ENCODE measurements at regions not wholly inside any gene's neighbourhood (a gene's known extent, or its start where the extent isn't known, plus 50 kb on each side); places are given as distances from the start of the nearest gene placed in this dataset.

- ATAC-seq (no peak), DNase-seq (ENCODE audit: low read depth, low spot score) (no peak), FAIRE-seq (no peak)
- WGBS (ENCODE audit: insufficient coverage, insufficient replicate concordance, low lambda C conversion rate, missing lambda C conversion rate) = 4% methylated on average over 2 of the region's 2 CpGs
- Histone ChIP-seq H2AFZ (ENCODE audit: control insufficient read depth, low read depth, low read length) (no peak overlapping the region), H3K9ac (ENCODE audit: control insufficient read depth, insufficient read depth, low read length) (no peak overlapping the region), H3K27ac (ENCODE audit: control insufficient read depth, insufficient read depth) (no peak overlapping the region), H3K79me2 (ENCODE audit: control insufficient read depth, insufficient read depth, low read length) (no peaks in the 10 kb centered on the region), H3K4me3 (no peak overlapping the region), H3K4me1 (ENCODE audit: control insufficient read depth, insufficient read depth, low read length) (no peaks in the 10 kb centered on the region), H3K9me3 (replicated peaks; ENCODE audit: control insufficient read depth, insufficient read depth, low read length) (no peaks in the 10 kb centered on the region; the same call in 2 of the 3 replicates), H3K4me2 (ENCODE audit: control insufficient read depth, insufficient read depth) (no peak overlapping the region), H3K36me3 (ENCODE audit: control insufficient read depth in 2 of 2, insufficient read depth in 2 of 2, low read length in 1 of 2) (no peaks in the 10 kb centered on the region), H3K27me3 (replicated peaks in 1 of 2; ENCODE audit: control insufficient read depth in 2 of 2, insufficient read depth in 2 of 2, low read length in 1 of 2) (no peaks in the 10 kb centered on the region), H4K20me1 (ENCODE audit: control insufficient read depth, insufficient read depth) (no peaks in the 10 kb centered on the region)
- in situ Hi-C loops (cut with MboI) = no loop called here
- BruUV-seq (replicated peaks) = no TSS peak
- CTCF ChIA-PET = interaction anchor here (1.3 kb wide), 1 partner anchor 9 kb away, joined by 5 read pairs; no protein-coding TSS in a partner anchor
- intact Hi-C loops (cut with micrococcal nuclease; ENCODE audit: unreplicated experiment) = no loop called here
- no peak for TF ChIP-seq MTA2 (IDR thresholded peaks at IDR 0.05; ENCODE audit: low read depth)
- TF ChIP-seq ZNF384 (IDR thresholded peaks at IDR 0.05; ENCODE audit: borderline replicate concordance, low read depth, low read length) = no peak
- no peak for TF ChIP-seq ZNF622 (IDR thresholded peaks at IDR 0.05)
- TF ChIP-seq POLR2AphosphoS2 (IDR thresholded peaks at IDR 0.05; ENCODE audit: low read depth, low read length) = no peak
- no peak for TF ChIP-seq SMC3 (IDR thresholded peaks at IDR 0.05; ENCODE audit: borderline replicate concordance, low read length)
- TF ChIP-seq STAT1 (conservative IDR thresholded peaks at IDR 0.05) = no peak
- no peak for TF ChIP-seq ZBED1 (IDR thresholded peaks at IDR 0.05; ENCODE audit: borderline replicate concordance)
- TF ChIP-seq ESRRA (IDR thresholded peaks at IDR 0.05; ENCODE audit: low read length) = no peak
- no peak for TF ChIP-seq RBBP5 (conservative IDR thresholded peaks at IDR 0.05)
- TF ChIP-seq, protein P1, sequence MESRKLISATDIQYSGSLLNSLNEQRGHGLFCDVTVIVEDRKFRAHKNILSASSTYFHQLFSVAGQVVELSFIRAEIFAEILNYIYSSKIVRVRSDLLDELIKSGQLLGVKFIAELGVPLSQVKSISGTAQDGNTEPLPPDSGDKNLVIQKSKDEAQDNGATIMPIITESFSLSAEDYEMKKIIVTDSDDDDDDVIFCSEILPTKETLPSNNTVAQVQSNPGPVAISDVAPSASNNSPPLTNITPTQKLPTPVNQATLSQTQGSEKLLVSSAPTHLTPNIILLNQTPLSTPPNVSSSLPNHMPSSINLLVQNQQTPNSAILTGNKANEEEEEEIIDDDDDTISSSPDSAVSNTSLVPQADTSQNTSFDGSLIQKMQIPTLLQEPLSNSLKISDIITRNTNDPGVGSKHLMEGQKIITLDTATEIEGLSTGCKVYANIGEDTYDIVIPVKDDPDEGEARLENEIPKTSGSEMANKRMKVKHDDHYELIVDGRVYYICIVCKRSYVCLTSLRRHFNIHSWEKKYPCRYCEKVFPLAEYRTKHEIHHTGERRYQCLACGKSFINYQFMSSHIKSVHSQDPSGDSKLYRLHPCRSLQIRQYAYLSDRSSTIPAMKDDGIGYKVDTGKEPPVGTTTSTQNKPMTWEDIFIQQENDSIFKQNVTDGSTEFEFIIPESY (IDR thresholded peaks at IDR 0.05) = no peak
- no peak for TF ChIP-seq HDGF (IDR thresholded peaks at IDR 0.05)
- no peak for TF ChIP-seq CBX5 (IDR thresholded peaks at IDR 0.05; ENCODE audit: low read depth)
- TF ChIP-seq NFXL1 (IDR thresholded peaks at IDR 0.05; ENCODE audit: borderline replicate concordance) = no peak
- SMC1A ChIA-PET (ENCODE audit: uncharacterized antibody, unreplicated experiment) = interaction anchor here (0.6 to 1.4 kb wide), 3 partner anchors 18 to 283 kb away, joined by 3 read pairs; no protein-coding TSS in a partner anchor
- RAD21 ChIA-PET (ENCODE audit: unreplicated experiment) = interaction anchor here (0.7 kb wide), 1 partner anchor 136 kb away, joined by 3 read pairs; no protein-coding TSS in a partner anchor
- POLR2A ChIA-PET = no interaction called here
Measured at GRCh38 chr12:127636882-127637281, 630.1 kb upstream of the TMEM132C start.
